Astrocyte (in vitro differentiated cells and primary cell): ENCODE measurements at regions not wholly inside any gene's neighbourhood (a gene's known extent, or its start where the extent isn't known, plus 50 kb on each side); places are given as distances from the start of the nearest gene placed in this dataset.

ENCODE experiments used
- EZH2 ChIP-seq: IDR thresholded peaks from 2 replicates; pipeline ENCODE4 v1.6.1; 2012; ENCODE audit warnings: mild to moderate bottlenecking, low read length, inconsistent platforms; ENCODE audit not compliant: insufficient read depth
- TF ChIP-seq, protein P1 (sequence below): IDR thresholded peaks from 2 replicates; pipeline ENCODE4 v1.5.1; 2011; ENCODE audit warnings: low read depth, mild to moderate bottlenecking, inconsistent platforms, low read length, moderate library complexity; ENCODE audit not compliant: insufficient read depth

DNA sequence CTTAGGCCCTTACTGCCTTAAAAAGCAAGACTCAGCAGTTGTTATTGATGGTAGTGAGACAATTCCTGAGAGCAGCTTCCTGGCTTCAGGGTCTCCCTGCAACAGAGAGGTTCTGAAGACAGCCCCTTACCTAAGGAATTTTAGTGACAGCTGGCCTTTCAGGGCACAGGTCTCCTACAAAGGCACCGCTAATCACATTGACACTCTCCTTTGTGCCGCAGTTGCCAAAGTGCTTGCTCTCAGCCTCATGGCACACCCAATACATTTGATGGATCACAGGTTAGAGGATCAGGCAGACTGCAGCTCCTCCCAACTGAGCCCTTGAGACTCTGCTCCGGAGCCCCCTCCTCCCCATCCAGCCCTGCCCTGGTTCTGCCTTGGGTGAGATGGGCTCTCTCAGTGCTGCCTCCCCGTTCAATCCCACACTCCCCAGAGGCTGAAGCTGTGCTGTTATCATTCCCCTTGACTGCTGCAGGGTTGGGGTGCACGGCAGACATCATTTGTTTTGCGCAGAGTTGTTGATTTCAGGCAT, 198.2 kb downstream of the EMX2 start:
- TF ChIP-seq, protein P1, sequence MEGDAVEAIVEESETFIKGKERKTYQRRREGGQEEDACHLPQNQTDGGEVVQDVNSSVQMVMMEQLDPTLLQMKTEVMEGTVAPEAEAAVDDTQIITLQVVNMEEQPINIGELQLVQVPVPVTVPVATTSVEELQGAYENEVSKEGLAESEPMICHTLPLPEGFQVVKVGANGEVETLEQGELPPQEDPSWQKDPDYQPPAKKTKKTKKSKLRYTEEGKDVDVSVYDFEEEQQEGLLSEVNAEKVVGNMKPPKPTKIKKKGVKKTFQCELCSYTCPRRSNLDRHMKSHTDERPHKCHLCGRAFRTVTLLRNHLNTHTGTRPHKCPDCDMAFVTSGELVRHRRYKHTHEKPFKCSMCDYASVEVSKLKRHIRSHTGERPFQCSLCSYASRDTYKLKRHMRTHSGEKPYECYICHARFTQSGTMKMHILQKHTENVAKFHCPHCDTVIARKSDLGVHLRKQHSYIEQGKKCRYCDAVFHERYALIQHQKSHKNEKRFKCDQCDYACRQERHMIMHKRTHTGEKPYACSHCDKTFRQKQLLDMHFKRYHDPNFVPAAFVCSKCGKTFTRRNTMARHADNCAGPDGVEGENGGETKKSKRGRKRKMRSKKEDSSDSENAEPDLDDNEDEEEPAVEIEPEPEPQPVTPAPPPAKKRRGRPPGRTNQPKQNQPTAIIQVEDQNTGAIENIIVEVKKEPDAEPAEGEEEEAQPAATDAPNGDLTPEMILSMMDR, result no peak
- no peak for TF ChIP-seq EZH2
